ENCODE measurements at regions not wholly inside any gene's neighbourhood (a gene's known extent, or its start where the extent isn't known, plus 50 kb on each side); places are given as distances from the start of the nearest gene placed in this dataset.

DNA sequence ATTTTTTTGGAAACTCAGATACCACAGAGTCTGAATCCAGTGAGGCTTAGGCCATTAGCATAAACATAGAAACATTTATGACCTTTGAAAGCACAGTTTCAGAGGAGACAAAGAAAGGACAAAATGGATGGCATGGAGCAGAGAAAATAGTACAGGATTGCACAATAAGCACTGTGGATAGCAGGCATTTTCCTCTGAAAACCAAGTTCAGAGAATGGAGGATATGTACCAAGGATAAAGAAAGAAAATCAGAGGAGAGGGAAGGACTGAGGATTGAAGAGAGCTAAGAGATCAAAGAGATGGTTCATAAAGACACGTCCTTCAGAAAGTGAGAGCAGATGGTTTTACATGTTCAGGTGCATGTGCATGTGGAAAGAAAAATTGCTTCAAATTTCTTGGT is 707.2 kb upstream of the CELF2 start:
- TF ChIP-seq ZNF274 (IDR thresholded peaks at IDR 0.05; ENCODE audit: low read depth, low read length) (no peak), YY1 (IDR thresholded peaks at IDR 0.05; ENCODE audit: insufficient read depth, insufficient read length) (no peak), SUZ12 (IDR thresholded peaks at IDR 0.05; ENCODE audit: extremely low read depth, insufficient read depth, insufficient read length) (no peak)
